ENCODE measurements at regions not wholly inside any gene's neighbourhood (a gene's known extent, or its start where the extent isn't known, plus 50 kb on each side); places are given as distances from the start of the nearest gene placed in this dataset.

DNA sequence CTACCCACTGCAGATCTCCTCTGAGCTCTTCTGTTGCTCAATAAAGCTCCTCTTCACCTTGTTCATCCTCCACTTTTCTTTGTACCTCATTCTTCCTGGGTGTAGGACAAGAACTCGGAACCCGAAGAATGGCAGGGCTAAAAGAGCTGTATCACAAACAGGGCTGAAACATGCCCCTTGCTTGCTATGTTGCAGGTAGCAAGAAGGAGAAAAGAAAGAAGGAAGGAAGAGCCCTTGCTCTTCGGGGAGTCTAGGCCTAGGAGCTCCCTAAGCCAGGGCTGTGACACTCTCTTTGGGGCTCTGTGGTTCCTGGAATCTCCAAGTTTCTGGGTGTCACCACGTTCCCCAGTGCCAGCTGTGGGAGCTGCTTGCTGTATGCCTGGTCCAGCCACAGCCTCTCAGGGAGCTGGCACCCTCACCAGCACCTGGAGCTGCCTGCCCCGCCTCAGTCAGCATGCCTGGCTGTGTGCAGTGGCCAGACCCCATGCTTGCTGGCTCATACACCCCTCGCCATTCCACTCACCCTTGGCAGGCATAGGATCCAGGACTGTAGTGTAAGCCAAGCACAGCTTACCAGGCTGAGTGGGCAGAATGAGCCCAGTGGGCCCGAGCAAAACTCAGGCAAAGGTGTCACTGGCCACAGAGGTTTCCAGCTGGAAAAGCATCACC is 274.8 kb upstream of the ADRA1B start:
- TF ChIP-seq TOE1 (IDR thresholded peaks at IDR 0.05; ENCODE audit: borderline replicate concordance) (no peak), TOE1 (CRISPR knock-in tag; IDR thresholded peaks at IDR 0.05; ENCODE audit: borderline replicate concordance, low read depth) (no peak), PML (IDR thresholded peaks at IDR 0.05; ENCODE audit: low read length) (no peak), CTCF (IDR thresholded peaks at IDR 0.05 in 2 of 3, conservative IDR thresholded peaks at IDR 0.05 in 1 of 3; ENCODE audit: insufficient read depth in 2 of 3, low read depth in 1 of 3, low read length in 3 of 3) (no peak), PRPF4 (IDR thresholded peaks at IDR 0.05; ENCODE audit: insufficient read depth, low read depth, low read length, poor library complexity, severe bottlenecking) (no peak), EGR1 (conservative IDR thresholded peaks at IDR 0.05) (no peak), ETV5 (CRISPR knock-in tag; IDR thresholded peaks at IDR 0.05; ENCODE audit: low read depth) (no peak), BRCA1 (IDR thresholded peaks at IDR 0.05) (no peak), BRCA1 (CRISPR knock-in tag; IDR thresholded peaks at IDR 0.05) (no peak), NFE2 (IDR thresholded peaks at IDR 0.05; ENCODE audit: low read depth) (no peak), JUNB (CRISPR knock-in tag; conservative IDR thresholded peaks at IDR 0.05) (no peak), BHLHE40 (IDR thresholded peaks at IDR 0.05; ENCODE audit: low read length) (no peak)
- TF ChIP-seq, protein P1, sequence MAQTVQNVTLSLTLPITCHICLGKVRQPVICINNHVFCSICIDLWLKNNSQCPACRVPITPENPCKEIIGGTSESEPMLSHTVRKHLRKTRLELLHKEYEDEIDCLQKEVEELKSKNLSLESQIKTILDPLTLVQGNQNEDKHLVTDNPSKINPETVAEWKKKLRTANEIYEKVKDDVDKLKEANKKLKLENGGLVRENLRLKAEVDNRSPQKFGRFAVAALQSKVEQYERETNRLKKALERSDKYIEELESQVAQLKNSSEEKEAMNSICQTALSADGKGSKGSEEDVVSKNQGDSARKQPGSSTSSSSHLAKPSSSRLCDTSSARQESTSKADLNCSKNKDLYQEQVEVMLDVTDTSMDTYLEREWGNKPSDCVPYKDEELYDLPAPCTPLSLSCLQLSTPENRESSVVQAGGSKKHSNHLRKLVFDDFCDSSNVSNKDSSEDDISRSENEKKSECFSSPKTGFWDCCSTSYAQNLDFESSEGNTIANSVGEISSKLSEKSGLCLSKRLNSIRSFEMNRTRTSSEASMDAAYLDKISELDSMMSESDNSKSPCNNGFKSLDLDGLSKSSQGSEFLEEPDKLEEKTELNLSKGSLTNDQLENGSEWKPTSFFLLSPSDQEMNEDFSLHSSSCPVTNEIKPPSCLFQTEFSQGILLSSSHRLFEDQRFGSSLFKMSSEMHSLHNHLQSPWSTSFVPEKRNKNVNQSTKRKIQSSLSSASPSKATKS (CRISPR knock-in tag; IDR thresholded peaks at IDR 0.05) = no peak
- TF ChIP-seq, protein P2, sequence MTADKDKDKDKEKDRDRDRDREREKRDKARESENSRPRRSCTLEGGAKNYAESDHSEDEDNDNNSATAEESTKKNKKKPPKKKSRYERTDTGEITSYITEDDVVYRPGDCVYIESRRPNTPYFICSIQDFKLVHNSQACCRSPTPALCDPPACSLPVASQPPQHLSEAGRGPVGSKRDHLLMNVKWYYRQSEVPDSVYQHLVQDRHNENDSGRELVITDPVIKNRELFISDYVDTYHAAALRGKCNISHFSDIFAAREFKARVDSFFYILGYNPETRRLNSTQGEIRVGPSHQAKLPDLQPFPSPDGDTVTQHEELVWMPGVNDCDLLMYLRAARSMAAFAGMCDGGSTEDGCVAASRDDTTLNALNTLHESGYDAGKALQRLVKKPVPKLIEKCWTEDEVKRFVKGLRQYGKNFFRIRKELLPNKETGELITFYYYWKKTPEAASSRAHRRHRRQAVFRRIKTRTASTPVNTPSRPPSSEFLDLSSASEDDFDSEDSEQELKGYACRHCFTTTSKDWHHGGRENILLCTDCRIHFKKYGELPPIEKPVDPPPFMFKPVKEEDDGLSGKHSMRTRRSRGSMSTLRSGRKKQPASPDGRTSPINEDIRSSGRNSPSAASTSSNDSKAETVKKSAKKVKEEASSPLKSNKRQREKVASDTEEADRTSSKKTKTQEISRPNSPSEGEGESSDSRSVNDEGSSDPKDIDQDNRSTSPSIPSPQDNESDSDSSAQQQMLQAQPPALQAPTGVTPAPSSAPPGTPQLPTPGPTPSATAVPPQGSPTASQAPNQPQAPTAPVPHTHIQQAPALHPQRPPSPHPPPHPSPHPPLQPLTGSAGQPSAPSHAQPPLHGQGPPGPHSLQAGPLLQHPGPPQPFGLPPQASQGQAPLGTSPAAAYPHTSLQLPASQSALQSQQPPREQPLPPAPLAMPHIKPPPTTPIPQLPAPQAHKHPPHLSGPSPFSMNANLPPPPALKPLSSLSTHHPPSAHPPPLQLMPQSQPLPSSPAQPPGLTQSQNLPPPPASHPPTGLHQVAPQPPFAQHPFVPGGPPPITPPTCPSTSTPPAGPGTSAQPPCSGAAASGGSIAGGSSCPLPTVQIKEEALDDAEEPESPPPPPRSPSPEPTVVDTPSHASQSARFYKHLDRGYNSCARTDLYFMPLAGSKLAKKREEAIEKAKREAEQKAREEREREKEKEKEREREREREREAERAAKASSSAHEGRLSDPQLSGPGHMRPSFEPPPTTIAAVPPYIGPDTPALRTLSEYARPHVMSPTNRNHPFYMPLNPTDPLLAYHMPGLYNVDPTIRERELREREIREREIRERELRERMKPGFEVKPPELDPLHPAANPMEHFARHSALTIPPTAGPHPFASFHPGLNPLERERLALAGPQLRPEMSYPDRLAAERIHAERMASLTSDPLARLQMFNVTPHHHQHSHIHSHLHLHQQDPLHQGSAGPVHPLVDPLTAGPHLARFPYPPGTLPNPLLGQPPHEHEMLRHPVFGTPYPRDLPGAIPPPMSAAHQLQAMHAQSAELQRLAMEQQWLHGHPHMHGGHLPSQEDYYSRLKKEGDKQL (CRISPR knock-in tag; IDR thresholded peaks at IDR 0.05; ENCODE audit: borderline replicate concordance) = no peak
- TF ChIP-seq, protein P3, sequence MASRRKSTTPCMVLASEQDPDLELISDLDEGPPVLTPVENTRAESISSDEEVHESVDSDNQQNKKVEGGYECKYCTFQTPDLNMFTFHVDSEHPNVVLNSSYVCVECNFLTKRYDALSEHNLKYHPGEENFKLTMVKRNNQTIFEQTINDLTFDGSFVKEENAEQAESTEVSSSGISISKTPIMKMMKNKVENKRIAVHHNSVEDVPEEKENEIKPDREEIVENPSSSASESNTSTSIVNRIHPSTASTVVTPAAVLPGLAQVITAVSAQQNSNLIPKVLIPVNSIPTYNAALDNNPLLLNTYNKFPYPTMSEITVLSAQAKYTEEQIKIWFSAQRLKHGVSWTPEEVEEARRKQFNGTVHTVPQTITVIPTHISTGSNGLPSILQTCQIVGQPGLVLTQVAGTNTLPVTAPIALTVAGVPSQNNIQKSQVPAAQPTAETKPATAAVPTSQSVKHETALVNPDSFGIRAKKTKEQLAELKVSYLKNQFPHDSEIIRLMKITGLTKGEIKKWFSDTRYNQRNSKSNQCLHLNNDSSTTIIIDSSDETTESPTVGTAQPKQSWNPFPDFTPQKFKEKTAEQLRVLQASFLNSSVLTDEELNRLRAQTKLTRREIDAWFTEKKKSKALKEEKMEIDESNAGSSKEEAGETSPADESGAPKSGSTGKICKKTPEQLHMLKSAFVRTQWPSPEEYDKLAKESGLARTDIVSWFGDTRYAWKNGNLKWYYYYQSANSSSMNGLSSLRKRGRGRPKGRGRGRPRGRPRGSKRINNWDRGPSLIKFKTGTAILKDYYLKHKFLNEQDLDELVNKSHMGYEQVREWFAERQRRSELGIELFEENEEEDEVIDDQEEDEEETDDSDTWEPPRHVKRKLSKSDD (conservative IDR thresholded peaks at IDR 0.05; ENCODE audit: low read length) = no peak
